ENCODE measurements at regions not wholly inside any gene's neighbourhood (a gene's known extent, or its start where the extent isn't known, plus 50 kb on each side); places are given as distances from the start of the nearest gene placed in this dataset.

DNA sequence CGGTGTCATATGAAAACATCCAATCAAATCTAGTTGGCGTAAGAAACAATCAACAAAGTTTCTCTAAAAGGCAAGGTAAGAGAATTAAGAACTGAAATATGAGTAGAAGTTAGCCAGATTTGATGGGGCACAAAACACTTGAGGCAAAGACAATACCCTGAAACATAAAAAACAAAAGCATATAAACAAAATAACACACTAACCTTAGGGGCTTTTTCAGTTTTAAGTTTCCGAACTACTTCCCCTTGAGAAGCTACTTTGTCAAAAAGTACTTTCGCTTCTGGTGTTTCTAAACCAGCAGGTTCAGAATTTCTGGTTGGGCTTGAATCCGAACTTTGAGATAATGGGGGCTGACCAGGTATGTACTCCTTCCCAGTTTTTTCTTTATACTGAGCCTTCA, 57.9 kb downstream of the EPRS1 start:
- peaks cover 20% of the 10 kb centered on the region for H3K4me1 Mint-ChIP-seq (ENCODE audit: low read depth, unreplicated experiment)
- no peaks in the 10 kb centered on the region for H3K9me3 Mint-ChIP-seq (ENCODE audit: unreplicated experiment)
- no peak for DNase-seq
- no peak overlapping the region for H3K27ac Mint-ChIP-seq (ENCODE audit: unreplicated experiment)
- intact Hi-C loops (cut with micrococcal nuclease; ENCODE audit: unreplicated experiment), result no loop called here
- H3K4me3 Mint-ChIP-seq (ENCODE audit: unreplicated experiment), result no peak overlapping the region
- H3K9me3 ChIP-seq, result no peaks in the 10 kb centered on the region
- ChIA-PET CTCF (no interaction called here), POLR2A (no interaction called here)
- BruUV-seq (replicated peaks), result no TSS peak
- TF ChIP-seq, protein P1, sequence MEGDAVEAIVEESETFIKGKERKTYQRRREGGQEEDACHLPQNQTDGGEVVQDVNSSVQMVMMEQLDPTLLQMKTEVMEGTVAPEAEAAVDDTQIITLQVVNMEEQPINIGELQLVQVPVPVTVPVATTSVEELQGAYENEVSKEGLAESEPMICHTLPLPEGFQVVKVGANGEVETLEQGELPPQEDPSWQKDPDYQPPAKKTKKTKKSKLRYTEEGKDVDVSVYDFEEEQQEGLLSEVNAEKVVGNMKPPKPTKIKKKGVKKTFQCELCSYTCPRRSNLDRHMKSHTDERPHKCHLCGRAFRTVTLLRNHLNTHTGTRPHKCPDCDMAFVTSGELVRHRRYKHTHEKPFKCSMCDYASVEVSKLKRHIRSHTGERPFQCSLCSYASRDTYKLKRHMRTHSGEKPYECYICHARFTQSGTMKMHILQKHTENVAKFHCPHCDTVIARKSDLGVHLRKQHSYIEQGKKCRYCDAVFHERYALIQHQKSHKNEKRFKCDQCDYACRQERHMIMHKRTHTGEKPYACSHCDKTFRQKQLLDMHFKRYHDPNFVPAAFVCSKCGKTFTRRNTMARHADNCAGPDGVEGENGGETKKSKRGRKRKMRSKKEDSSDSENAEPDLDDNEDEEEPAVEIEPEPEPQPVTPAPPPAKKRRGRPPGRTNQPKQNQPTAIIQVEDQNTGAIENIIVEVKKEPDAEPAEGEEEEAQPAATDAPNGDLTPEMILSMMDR (IDR thresholded peaks at IDR 0.05; ENCODE audit: insufficient read depth in 1 of 2, low read depth in 1 of 2, low read length in 1 of 2, severe bottlenecking in 1 of 2, unreplicated experiment in 1 of 2), result no peak
- H3K4me1 ChIP-seq, result peaks cover 15% of the 10 kb centered on the region
- no peak overlapping the region for H3K4me3 ChIP-seq (ENCODE audit: low read depth, low read length)
- no peaks in the 10 kb centered on the region for H3K27me3 Mint-ChIP-seq (ENCODE audit: insufficient read depth, unreplicated experiment)
- no peaks in the 10 kb centered on the region for H3K36me3 ChIP-seq (ENCODE audit: control insufficient read depth, insufficient read depth, low read length)
- peaks cover 74% of the 10 kb centered on the region for H3K36me3 Mint-ChIP-seq (ENCODE audit: insufficient read depth, unreplicated experiment)
- no peaks in the 10 kb centered on the region for H3K27me3 ChIP-seq (replicated peaks; ENCODE audit: control insufficient read depth, insufficient read depth, low read length)

- no TSS peak for BruUV-seq (replicated peaks)
- CTCF ChIA-PET, result no interaction called here
- H3K27ac Mint-ChIP-seq (ENCODE audit: unreplicated experiment), result no peak overlapping the region
Observed at GRCh38 chr1:219987325-219987724, 59.0 kb upstream of the SLC30A10 start.

DNA sequence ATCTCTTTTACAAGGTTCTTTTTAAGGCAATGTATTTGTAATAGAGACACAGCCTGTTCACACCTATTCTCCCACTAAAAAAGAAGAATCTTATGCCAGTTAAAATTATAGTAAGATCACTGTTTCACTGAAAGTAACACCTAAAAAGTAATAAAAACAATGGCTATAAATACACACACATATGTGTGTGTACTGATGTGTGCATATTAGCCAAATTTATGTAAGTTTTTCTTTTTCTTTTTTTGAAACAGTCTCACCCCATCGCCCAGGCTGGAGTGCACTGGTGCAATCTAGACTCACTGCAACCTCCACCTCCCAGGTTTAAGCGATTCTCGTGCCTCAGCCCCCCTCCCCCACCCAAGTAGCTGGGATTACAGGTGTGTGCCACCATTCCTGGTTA, 56.8 kb upstream of the SLC30A10 start:
- H3K36me3 ChIP-seq (ENCODE audit: control insufficient read depth, insufficient read depth, low read length), result no peaks in the 10 kb centered on the region
- POLR2A ChIA-PET, result no interaction called here
- no peaks in the 10 kb centered on the region for H3K9me3 Mint-ChIP-seq (ENCODE audit: unreplicated experiment)
- intact Hi-C loops (cut with micrococcal nuclease; ENCODE audit: unreplicated experiment), result no loop called here
- no peaks in the 10 kb centered on the region for H3K27me3 ChIP-seq (replicated peaks; ENCODE audit: control insufficient read depth, insufficient read depth, low read length)
- no TSS peak for BruUV-seq (replicated peaks)
- TF ChIP-seq, protein P1 (IDR thresholded peaks at IDR 0.05; ENCODE audit: insufficient read depth in 1 of 2, low read depth in 1 of 2, low read length in 1 of 2, severe bottlenecking in 1 of 2, unreplicated experiment in 1 of 2), result no peak
- peaks cover 77% of the 10 kb centered on the region for H3K36me3 Mint-ChIP-seq (ENCODE audit: insufficient read depth, unreplicated experiment)
- CTCF ChIA-PET, result no interaction called here
- no peaks in the 10 kb centered on the region for H3K4me1 Mint-ChIP-seq (ENCODE audit: low read depth, unreplicated experiment)
- H3K4me3 ChIP-seq (ENCODE audit: low read depth, low read length), result no peak overlapping the region
- DNase-seq, result no peak
- H3K27ac Mint-ChIP-seq (ENCODE audit: unreplicated experiment), result no peak overlapping the region
- H3K9me3 ChIP-seq, result no peaks in the 10 kb centered on the region
- H3K4me1 ChIP-seq, result no peaks in the 10 kb centered on the region
- no peak overlapping the region for H3K4me3 Mint-ChIP-seq (ENCODE audit: unreplicated experiment)
- H3K27me3 Mint-ChIP-seq (ENCODE audit: insufficient read depth, unreplicated experiment), result no peaks in the 10 kb centered on the region

More at GRCh38 chr1:219987325-219987724, 59.0 kb upstream of the SLC30A10 start:
- Histone ChIP-seq H3K36me3 (ENCODE audit: control insufficient read depth, insufficient read depth, low read length) (no peaks in the 10 kb centered on the region), H3K9me3 (no peaks in the 10 kb centered on the region), H3K4me1 (peaks cover 13% of the 10 kb centered on the region), H3K27me3 (replicated peaks; ENCODE audit: control insufficient read depth, insufficient read depth, low read length) (no peaks in the 10 kb centered on the region), H3K4me3 (ENCODE audit: low read depth, low read length) (no peak overlapping the region)
- DNase-seq, result no peak
- Mint-ChIP-seq H3K9me3 (ENCODE audit: unreplicated experiment) (no peaks in the 10 kb centered on the region), H3K27me3 (ENCODE audit: insufficient read depth, unreplicated experiment) (no peaks in the 10 kb centered on the region), H3K4me3 (ENCODE audit: unreplicated experiment) (no peak overlapping the region), H3K4me1 (ENCODE audit: low read depth, unreplicated experiment) (peaks cover 12% of the 10 kb centered on the region), H3K36me3 (ENCODE audit: insufficient read depth, unreplicated experiment) (peaks cover 70% of the 10 kb centered on the region)
- TF ChIP-seq, protein P1 (IDR thresholded peaks at IDR 0.05; ENCODE audit: insufficient read depth in 1 of 2, low read depth in 1 of 2, low read length in 1 of 2, severe bottlenecking in 1 of 2, unreplicated experiment in 1 of 2), result no peak
- POLR2A ChIA-PET, result no interaction called here
- intact Hi-C loops (cut with micrococcal nuclease; ENCODE audit: unreplicated experiment), result no loop called here

Measured in Caco-2 (cell line).